ENCODE measurements at regions not wholly inside any gene's neighbourhood (a gene's known extent, or its start where the extent isn't known, plus 50 kb on each side); places are given as distances from the start of the nearest gene placed in this dataset.

- Histone ChIP-seq H3K27me3 (no peaks in the 10 kb centered on the region), H3K36me3 (no peaks in the 10 kb centered on the region), H3K4me3 (no peak overlapping the region), H3K27ac (no peak overlapping the region), H3K9me3 (no peaks in the 10 kb centered on the region), H3K4me1 (no peaks in the 10 kb centered on the region)
- TF ChIP-seq, protein P1, sequence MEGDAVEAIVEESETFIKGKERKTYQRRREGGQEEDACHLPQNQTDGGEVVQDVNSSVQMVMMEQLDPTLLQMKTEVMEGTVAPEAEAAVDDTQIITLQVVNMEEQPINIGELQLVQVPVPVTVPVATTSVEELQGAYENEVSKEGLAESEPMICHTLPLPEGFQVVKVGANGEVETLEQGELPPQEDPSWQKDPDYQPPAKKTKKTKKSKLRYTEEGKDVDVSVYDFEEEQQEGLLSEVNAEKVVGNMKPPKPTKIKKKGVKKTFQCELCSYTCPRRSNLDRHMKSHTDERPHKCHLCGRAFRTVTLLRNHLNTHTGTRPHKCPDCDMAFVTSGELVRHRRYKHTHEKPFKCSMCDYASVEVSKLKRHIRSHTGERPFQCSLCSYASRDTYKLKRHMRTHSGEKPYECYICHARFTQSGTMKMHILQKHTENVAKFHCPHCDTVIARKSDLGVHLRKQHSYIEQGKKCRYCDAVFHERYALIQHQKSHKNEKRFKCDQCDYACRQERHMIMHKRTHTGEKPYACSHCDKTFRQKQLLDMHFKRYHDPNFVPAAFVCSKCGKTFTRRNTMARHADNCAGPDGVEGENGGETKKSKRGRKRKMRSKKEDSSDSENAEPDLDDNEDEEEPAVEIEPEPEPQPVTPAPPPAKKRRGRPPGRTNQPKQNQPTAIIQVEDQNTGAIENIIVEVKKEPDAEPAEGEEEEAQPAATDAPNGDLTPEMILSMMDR (IDR thresholded peaks at IDR 0.05) = no peak
- ATAC-seq (no peak), DNase-seq (peak in 1 of 4 donors; percentile 23)
- intact Hi-C loops (cut with DNase I) = no loop called here
Observed at GRCh38 chr2:128780434-128781080, 461.9 kb upstream of the HS6ST1 start.

GRCh38 chr2:128781166-128781565 lies 462.5 kb upstream of the HS6ST1 start:
- Histone ChIP-seq H3K27me3 (no peaks in the 10 kb centered on the region), H3K36me3 (no peaks in the 10 kb centered on the region), H3K4me1 (no peaks in the 10 kb centered on the region), H3K27ac (no peak overlapping the region), H3K9me3 (no peaks in the 10 kb centered on the region), H3K4me3 (no peak overlapping the region)
- TF ChIP-seq, protein P1 (IDR thresholded peaks at IDR 0.05) = no peak
- DNase-seq (peak in 1 of 4 donors; percentile 20), ATAC-seq (no peak)
- intact Hi-C loops (cut with DNase I) = no loop called here

DNA sequence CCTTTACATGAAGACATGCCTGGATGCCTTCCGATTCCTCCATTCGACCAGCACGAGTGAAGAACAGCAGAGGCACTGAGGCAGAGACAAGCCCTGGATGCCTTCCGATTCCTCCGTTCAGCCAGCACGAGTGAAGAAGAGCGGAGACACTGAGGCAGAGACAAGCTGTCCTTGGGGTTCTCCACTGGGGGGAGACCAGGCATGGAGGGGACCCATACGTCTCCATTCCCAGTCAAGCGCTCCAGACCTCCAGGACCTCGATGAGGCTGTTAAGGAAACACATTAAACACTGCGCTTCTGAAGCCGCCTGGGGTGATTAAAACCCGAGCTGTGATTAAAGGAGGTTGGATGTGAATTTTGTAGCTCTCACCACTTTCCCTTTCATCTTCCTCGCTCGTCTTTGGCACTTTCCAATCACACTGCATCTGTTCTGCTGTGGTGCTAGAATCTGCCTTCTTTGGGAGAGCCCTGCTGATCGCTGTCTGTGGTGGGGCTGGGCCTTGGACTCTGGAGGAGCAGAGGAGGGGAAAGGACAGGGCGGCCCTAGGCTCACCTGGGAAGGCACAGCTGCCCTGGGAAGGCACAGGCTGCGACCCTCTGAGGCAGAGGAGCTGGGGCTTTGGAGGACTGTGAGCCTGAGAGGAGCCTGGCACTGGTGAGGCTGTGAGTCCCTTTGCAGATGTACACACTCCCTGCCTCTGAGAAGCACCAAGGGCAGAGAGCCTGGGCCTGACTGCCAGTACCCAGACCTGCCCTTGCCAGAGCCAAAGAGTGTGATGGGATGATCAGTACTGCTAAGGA lies 463.1 kb upstream of the HS6ST1 start:
- intact Hi-C loops (cut with DNase I) = no loop called here
- peaks cover 0 to 2% of the 10 kb centered on the region in 2 donors for H3K27me3 ChIP-seq
- H3K27ac ChIP-seq = no peak overlapping the region
- no peaks in the 10 kb centered on the region for H3K9me3 ChIP-seq
- H3K4me3 ChIP-seq = no peak overlapping the region
- TF ChIP-seq, protein P1 (IDR thresholded peaks at IDR 0.05) = no peak
- DNase-seq (peak in 1 of 4 donors; percentile 22), ATAC-seq (no peak)
- no peaks in the 10 kb centered on the region for H3K4me1 ChIP-seq
- no peaks in the 10 kb centered on the region for H3K36me3 ChIP-seq

- no peak overlapping the region for H3K27ac ChIP-seq
- H3K4me3 ChIP-seq = no peak overlapping the region
- no peaks in the 10 kb centered on the region for H3K9me3 ChIP-seq
- no peak for ATAC-seq
- peak in 1 of 4 donors; percentile 42 for DNase-seq
- no peaks in the 10 kb centered on the region for H3K4me1 ChIP-seq
- no peaks in the 10 kb centered on the region for H3K36me3 ChIP-seq
- peaks cover 0 to 10% of the 10 kb centered on the region in 2 donors for H3K27me3 ChIP-seq
- intact Hi-C loops (cut with DNase I) = no loop called here
- TF ChIP-seq, protein P1 (IDR thresholded peaks at IDR 0.05) = no peak
Observed at GRCh38 chr2:128782411-128783192, 463.9 kb upstream of the HS6ST1 start.
